Spleen (tissue), 7 donors: ENCODE measurements at regions not wholly inside any gene's neighbourhood (a gene's known extent, or its start where the extent isn't known, plus 50 kb on each side); places are given as distances from the start of the nearest gene placed in this dataset.
"Not testable (repeated sequence)": the region's sequence is repeated elsewhere in the genome, so short reads cannot be mapped to it uniquely, and the experiment has no call there.

ENCODE experiments used
- CTCF ChIP-seq, 11 experiments: fragments of 200-600 bp in 7 of 11; fragments of 450-650 bp in 4 of 11; sonication (generic) in 4 of 11; IDR thresholded peaks in 8 of 11; conservative IDR thresholded peaks in 3 of 11; 1 replicate in 7 of 11; 2 replicates in 4 of 11; pipeline versions ENCODE4 v1.4.0 to v1.8.0; 2016 to 2021; ENCODE audit warnings: antibody characterized with exemption in 11 of 11, inconsistent platforms in 4 of 11, mild to moderate bottlenecking in 1 of 11
- POLR2A ChIP-seq, 3 donors: fragments of 450-650 bp; IDR thresholded peaks; one replicate each; pipeline ENCODE4 v1.5.1; 2017; ENCODE audit warnings: antibody characterized with exemption in 3 of 3, mild to moderate bottlenecking in 1 of 3
- POLR2AphosphoS5 ChIP-seq, 3 donors: sonication (generic); formaldehyde crosslinking; IDR thresholded peaks; one replicate each; pipeline ENCODE4 v1.5.1; 2017; ENCODE audit warnings: antibody characterized with exemption in 3 of 3
- donor health status: DM: no; HTN: no; CAD: no; lungs with moderate emphysema.
- donor health status: DM: no; HTN: no; CAD: no.
- donor health status: DM: no; HTN: no; CAD: no.

- not testable (repeated sequence) for TF ChIP-seq CTCF (IDR thresholded peaks at IDR 0.05 in 8 of 11, conservative IDR thresholded peaks at IDR 0.05 in 3 of 11); POLR2A (IDR thresholded peaks at IDR 0.05); POLR2AphosphoS5 (IDR thresholded peaks at IDR 0.05)
Observed at GRCh38 chr5:177856474-177856873, 73.8 kb upstream of the FAM153A start.
